ENCODE measurements at regions not wholly inside any gene's neighbourhood (a gene's known extent, or its start where the extent isn't known, plus 50 kb on each side); places are given as distances from the start of the nearest gene placed in this dataset.

DNA sequence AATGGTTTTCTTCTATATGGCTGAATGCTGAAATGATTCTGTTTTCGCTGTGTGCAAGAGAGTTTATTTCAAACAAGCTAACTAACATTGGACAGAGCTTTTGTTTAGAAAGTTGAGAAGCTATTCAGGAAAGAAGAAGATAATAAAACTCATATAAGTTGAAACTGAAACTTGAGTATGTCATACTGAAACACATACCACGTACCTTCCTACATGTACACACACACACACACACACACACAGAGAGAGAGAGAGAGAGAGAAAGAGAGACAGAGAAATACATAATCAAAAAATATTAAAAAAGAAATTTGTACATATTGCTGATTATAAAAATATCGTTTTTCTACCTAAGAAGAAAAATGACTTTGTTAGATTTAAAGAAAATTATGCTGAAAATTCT, 561.9 kb upstream of the KCND2 start:
- no peaks in the 10 kb centered on the region for H3K79me2 ChIP-seq (ENCODE audit: insufficient read depth, low read length)

DNA sequence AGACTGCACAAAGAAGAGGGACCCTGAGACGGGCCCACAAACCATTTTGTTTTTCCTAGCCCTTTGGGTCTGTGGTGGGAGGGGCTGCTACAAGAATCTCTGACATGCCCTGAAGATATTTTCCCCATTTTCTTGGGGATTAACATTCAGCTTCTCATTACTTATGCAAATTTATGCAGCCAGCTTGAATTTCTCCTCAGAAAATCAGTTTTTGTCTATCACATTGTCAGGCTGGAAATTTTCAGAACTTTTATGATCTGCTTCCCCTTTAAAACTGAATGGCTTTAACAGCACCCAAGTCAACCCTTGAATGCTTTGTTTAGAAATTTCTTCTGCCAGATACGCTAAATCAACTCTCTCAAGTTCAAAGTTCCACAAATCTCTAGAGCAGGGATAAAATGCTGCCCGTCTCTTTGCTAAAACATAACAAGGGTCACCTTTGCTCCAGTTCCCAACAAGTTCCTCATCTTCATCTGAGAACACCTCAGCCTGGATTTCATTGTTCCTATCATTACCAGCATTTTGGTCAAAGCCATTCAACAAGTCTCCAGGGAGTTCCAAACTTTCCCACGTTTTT, 560.0 kb upstream of the KCND2 start:
- Histone ChIP-seq H4K20me1 (ENCODE audit: insufficient read depth, low read length) (no peaks in the 10 kb centered on the region), H3K4me2 (ENCODE audit: low read length) (no peak overlapping the region), H3K4me1 (ENCODE audit: insufficient read depth, low read length) (no peaks in the 10 kb centered on the region), H2AFZ (ENCODE audit: low read depth, low read length) (no peak overlapping the region), H3K9me3 (ENCODE audit: insufficient read depth, low read depth, low read length) (no peaks in the 10 kb centered on the region), H3K27ac (ENCODE audit: low read depth, low read length) (no peak overlapping the region), H3K36me3 (ENCODE audit: insufficient read depth, low read length) (no peaks in the 10 kb centered on the region), H3K4me3 (ENCODE audit: insufficient read depth, low read depth, low read length) (no peak overlapping the region), H3K27me3 (ENCODE audit: insufficient read depth, low read length) (no peaks in the 10 kb centered on the region), H3K9ac (ENCODE audit: low read length) (no peak overlapping the region), H3K79me2 (ENCODE audit: insufficient read depth, low read length) (no peaks in the 10 kb centered on the region)
- Mint-ChIP-seq H3K4me3 (ENCODE audit: unreplicated experiment) (no peak overlapping the region), H3K36me3 (ENCODE audit: low read depth, unreplicated experiment) (no peaks in the 10 kb centered on the region), H3K4me1 (ENCODE audit: low read depth, unreplicated experiment) (no peaks in the 10 kb centered on the region), H3K9me3 (ENCODE audit: unreplicated experiment) (peaks cover 2% of the 10 kb centered on the region), H3K27me3 (ENCODE audit: low read depth, unreplicated experiment) (no peaks in the 10 kb centered on the region), H3K27ac (ENCODE audit: unreplicated experiment) (no peak overlapping the region)
- DNase-seq (ENCODE audit: low read depth) (no peak), FAIRE-seq (no peak)
- TF ChIP-seq, protein P1, sequence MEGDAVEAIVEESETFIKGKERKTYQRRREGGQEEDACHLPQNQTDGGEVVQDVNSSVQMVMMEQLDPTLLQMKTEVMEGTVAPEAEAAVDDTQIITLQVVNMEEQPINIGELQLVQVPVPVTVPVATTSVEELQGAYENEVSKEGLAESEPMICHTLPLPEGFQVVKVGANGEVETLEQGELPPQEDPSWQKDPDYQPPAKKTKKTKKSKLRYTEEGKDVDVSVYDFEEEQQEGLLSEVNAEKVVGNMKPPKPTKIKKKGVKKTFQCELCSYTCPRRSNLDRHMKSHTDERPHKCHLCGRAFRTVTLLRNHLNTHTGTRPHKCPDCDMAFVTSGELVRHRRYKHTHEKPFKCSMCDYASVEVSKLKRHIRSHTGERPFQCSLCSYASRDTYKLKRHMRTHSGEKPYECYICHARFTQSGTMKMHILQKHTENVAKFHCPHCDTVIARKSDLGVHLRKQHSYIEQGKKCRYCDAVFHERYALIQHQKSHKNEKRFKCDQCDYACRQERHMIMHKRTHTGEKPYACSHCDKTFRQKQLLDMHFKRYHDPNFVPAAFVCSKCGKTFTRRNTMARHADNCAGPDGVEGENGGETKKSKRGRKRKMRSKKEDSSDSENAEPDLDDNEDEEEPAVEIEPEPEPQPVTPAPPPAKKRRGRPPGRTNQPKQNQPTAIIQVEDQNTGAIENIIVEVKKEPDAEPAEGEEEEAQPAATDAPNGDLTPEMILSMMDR (IDR thresholded peaks at IDR 0.05; ENCODE audit: insufficient read depth, low read depth, low read length), result no peak
- no peak for TF ChIP-seq EZH2 (IDR thresholded peaks at IDR 0.05; ENCODE audit: insufficient read depth, low read length)

More for the DNA sequence above, 561.9 kb upstream of the KCND2 start:
- no peaks in the 10 kb centered on the region for H3K27me3 ChIP-seq (ENCODE audit: insufficient read depth, low read length)
- no peaks in the 10 kb centered on the region for H3K4me1 ChIP-seq (ENCODE audit: insufficient read depth, low read length)
- FAIRE-seq, result no peak
- H2AFZ ChIP-seq (ENCODE audit: low read depth, low read length), result no peak overlapping the region
- Mint-ChIP-seq H3K4me3 (ENCODE audit: unreplicated experiment) (no peak overlapping the region), H3K9me3 (ENCODE audit: unreplicated experiment) (peaks cover 2% of the 10 kb centered on the region), H3K4me1 (ENCODE audit: low read depth, unreplicated experiment) (no peaks in the 10 kb centered on the region), H3K27me3 (ENCODE audit: low read depth, unreplicated experiment) (no peaks in the 10 kb centered on the region), H3K36me3 (ENCODE audit: low read depth, unreplicated experiment) (no peaks in the 10 kb centered on the region), H3K27ac (ENCODE audit: unreplicated experiment) (no peak overlapping the region)
- no peaks in the 10 kb centered on the region for H4K20me1 ChIP-seq (ENCODE audit: insufficient read depth, low read length)
- no peak overlapping the region for H3K4me3 ChIP-seq (ENCODE audit: insufficient read depth, low read depth, low read length)
- no peak overlapping the region for H3K9ac ChIP-seq (ENCODE audit: low read length)
- no peaks in the 10 kb centered on the region for H3K9me3 ChIP-seq (ENCODE audit: insufficient read depth, low read depth, low read length)
- H3K4me2 ChIP-seq (ENCODE audit: low read length), result no peak overlapping the region
- H3K27ac ChIP-seq (ENCODE audit: low read depth, low read length), result no peak overlapping the region
- H3K36me3 ChIP-seq (ENCODE audit: insufficient read depth, low read length), result no peaks in the 10 kb centered on the region
- TF ChIP-seq EZH2 (IDR thresholded peaks at IDR 0.05; ENCODE audit: insufficient read depth, low read length), result no peak
- TF ChIP-seq, protein P1 (IDR thresholded peaks at IDR 0.05; ENCODE audit: insufficient read depth, low read depth, low read length), result no peak
- no peak for DNase-seq (ENCODE audit: low read depth)

DNA sequence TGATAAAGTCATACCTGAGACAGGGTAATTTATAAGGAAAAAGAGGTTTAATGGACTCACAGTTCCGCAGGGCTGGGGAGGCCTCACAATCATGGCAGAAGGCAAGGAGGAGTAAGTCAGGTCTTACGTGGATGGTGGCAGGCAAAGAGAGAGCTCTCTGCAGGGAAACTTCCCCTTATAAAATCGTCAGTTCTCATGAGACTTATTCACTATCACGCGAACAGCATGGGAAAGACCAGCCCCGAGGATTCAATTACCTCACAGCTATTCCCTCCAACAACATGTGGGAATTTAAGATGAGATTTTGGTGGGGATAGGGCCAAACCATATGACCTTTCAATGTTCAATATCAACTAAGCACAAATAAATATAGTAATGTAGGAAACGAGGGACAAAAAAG, 559.4 kb upstream of the KCND2 start:
- Mint-ChIP-seq H3K27ac (ENCODE audit: unreplicated experiment) (no peak overlapping the region), H3K27me3 (ENCODE audit: low read depth, unreplicated experiment) (no peaks in the 10 kb centered on the region), H3K36me3 (ENCODE audit: low read depth, unreplicated experiment) (no peaks in the 10 kb centered on the region), H3K9me3 (ENCODE audit: unreplicated experiment) (peaks cover 2% of the 10 kb centered on the region), H3K4me1 (ENCODE audit: low read depth, unreplicated experiment) (no peaks in the 10 kb centered on the region), H3K4me3 (ENCODE audit: unreplicated experiment) (no peak overlapping the region)
- no peak overlapping the region for H2AFZ ChIP-seq (ENCODE audit: low read depth, low read length)
- H3K9me3 ChIP-seq (ENCODE audit: insufficient read depth, low read depth, low read length), result no peaks in the 10 kb centered on the region
- no peak for FAIRE-seq
- H3K27me3 ChIP-seq (ENCODE audit: insufficient read depth, low read length), result no peaks in the 10 kb centered on the region
- H3K4me2 ChIP-seq (ENCODE audit: low read length), result no peak overlapping the region
- DNase-seq (ENCODE audit: low read depth), result no peak
- H4K20me1 ChIP-seq (ENCODE audit: insufficient read depth, low read length), result no peaks in the 10 kb centered on the region
- H3K36me3 ChIP-seq (ENCODE audit: insufficient read depth, low read length), result no peaks in the 10 kb centered on the region
- no peaks in the 10 kb centered on the region for H3K4me1 ChIP-seq (ENCODE audit: insufficient read depth, low read length)
- no peaks in the 10 kb centered on the region for H3K79me2 ChIP-seq (ENCODE audit: insufficient read depth, low read length)
- no peak for TF ChIP-seq EZH2 (IDR thresholded peaks at IDR 0.05; ENCODE audit: insufficient read depth, low read length)
- TF ChIP-seq, protein P1 (IDR thresholded peaks at IDR 0.05; ENCODE audit: insufficient read depth, low read depth, low read length), result no peak
- no peak overlapping the region for H3K27ac ChIP-seq (ENCODE audit: low read depth, low read length)
- no peak overlapping the region for H3K9ac ChIP-seq (ENCODE audit: low read length)
- H3K4me3 ChIP-seq (ENCODE audit: insufficient read depth, low read depth, low read length), result no peak overlapping the region

All from astrocyte (in vitro differentiated cells and primary cell).